HG03342 (cell line): ENCODE measurements at regions not wholly inside any gene's neighbourhood (a gene's known extent, or its start where the extent isn't known, plus 50 kb on each side); places are given as distances from the start of the nearest gene placed in this dataset.
"Not testable (repeated sequence)": the region's sequence is repeated elsewhere in the genome, so short reads cannot be mapped to it uniquely, and the experiment has no call there.

Experiments used
- ATAC-seq: cut with Tn5 transposase; IDR thresholded peaks from one replicate; pipeline ENCODE4 v1.9.1; 2021; ENCODE audit warnings: mild to moderate bottlenecking, moderate library complexity; ENCODE audit not compliant: unreplicated experiment

- no peak for ATAC-seq
Observed at GRCh38 chr13:87302034-87302433, 369.1 kb upstream of the SLITRK5 start.

- ATAC-seq = no peak
Observed at GRCh38 chr13:87302931-87303330, 368.2 kb upstream of the SLITRK5 start.

GRCh38 chr13:87311165-87311564 is 360.0 kb upstream of the SLITRK5 start:
- no peak for ATAC-seq

DNA sequence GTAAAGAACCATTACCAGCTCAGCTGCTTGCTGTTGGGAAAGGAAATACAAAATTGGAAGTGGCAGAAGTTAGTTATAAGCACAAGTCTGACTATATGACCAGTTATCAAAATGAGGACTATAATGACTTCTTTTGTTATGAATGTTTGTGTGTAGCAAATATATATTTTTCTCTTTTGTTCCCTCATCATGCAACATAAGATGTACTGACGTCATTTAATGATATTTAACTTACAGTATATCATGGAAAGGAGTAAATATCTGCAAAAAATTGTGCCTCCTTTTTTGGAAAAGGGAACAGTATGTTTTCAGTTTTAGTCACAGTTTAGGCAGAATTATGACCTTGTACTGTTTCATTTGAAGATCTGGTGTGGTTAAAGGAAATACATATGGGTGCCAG is 356.3 kb upstream of the SLITRK5 start:
- ATAC-seq = no peak

GRCh38 chr13:87322386-87322785 is 348.8 kb upstream of the SLITRK5 start:
- no peak for ATAC-seq

GRCh38 chr13:87324558-87324957 is 346.6 kb upstream of the SLITRK5 start:
- no peak for ATAC-seq

- ATAC-seq = no peak
Observed at GRCh38 chr13:87331178-87331577, 340.0 kb upstream of the SLITRK5 start.

DNA sequence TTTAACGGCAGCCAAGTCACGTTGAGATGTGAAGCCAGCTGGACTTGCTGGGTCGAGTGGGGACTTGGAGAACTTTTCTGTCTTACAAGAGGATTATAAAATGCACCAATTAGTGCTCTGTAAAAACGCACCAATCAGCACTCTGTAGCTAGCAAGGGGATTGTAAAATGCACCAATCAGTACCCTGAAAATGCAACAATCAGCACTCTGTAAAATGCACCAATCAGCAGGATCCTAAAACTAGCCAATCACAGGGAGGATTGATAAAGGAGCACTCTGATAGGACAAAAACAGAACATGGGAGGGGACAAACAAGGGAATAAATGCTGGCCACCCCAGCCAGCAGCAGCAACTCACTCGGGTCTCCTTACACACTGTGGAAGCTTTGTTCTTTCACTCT is 337.6 kb upstream of the SLITRK5 start:
- no peak for ATAC-seq

DNA sequence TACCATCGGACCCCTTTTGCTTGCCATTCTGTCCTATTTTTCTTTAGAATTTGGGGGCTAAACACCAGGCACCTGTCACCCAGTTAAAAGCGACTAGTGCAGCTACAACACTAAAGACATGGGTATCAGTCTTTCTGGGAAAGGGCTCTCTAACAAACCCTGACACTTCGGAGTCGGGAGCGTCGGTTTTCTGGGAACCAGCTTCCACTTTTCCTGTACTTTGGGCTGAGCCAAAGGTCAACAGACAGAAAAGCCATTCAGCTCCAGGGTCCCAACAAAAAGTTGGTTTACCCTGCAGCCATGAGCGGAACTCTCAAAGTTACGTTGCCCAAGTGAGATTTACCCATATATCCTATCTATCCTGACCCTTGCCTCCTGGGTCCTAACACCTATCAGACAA is 337.0 kb upstream of the SLITRK5 start:
- ATAC-seq = no peak

DNA sequence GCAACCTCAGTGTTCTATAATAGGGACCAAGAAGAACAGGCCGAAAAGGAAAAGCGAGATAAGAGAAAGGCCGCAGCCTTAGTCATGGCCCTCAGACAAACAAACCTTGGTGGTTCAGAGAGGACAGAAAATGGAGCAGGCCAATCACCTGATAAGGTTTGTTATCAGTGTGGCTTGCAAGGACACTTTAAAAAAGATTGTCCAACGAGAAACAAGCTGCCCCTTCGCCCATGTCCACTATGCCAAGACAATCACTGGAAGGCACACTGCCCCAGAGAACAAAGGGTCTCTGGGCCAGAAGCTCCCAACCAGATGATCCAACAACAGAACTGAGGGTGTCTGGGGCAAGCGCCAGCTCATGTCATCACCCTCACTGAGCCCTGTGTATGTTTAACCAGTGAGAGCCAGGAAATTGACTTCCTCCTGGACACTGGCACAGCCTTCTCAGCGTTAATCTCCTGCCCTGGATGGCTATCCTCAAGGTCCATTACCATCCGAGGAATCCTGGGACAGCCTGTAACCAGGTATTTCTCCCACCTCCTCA is 334.8 kb upstream of the SLITRK5 start:
- ATAC-seq = not testable (repeated sequence)

GRCh38 chr13:87344176-87344575 is 327.0 kb upstream of the SLITRK5 start:
- ATAC-seq = no peak

DNA sequence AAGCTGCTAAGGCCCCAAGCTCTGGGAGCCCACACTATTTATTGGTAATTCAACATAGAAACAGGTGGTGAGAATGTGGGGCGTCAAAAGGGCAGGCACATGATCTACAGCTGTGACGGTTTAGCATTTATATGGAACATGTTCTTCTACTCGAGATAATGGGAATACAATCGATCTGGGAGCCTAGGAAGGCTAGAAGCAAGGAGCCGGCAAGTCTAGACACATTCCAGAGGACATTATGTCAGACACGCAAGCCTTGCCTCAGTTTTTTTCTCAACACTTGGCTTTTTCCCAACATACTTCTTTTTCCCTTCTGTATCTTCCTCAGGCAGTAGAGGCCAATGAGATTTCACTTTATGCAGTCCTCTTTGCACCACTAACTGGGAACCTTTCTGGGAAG is 315.7 kb upstream of the SLITRK5 start:
- no peak for ATAC-seq

DNA sequence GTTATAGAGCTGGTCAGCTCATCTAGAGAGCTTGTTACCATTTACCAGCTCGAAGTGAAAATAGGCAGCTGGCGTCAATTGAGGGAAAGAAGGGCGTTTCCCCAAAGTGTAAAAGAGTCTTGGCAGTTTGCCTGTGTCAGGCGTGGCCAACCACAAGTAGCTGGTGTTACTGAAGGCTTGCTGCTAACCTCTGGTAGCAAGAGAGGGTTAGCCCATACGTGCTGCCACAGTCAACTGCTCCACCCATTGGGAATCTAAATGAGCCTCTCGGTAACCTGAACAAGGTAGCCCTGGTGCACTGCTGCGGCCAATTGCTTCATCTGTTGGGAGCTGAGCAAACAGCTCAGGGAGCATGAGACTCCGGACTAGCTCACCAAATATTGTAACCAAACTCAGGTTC is 314.9 kb upstream of the SLITRK5 start:
- ATAC-seq = no peak

DNA sequence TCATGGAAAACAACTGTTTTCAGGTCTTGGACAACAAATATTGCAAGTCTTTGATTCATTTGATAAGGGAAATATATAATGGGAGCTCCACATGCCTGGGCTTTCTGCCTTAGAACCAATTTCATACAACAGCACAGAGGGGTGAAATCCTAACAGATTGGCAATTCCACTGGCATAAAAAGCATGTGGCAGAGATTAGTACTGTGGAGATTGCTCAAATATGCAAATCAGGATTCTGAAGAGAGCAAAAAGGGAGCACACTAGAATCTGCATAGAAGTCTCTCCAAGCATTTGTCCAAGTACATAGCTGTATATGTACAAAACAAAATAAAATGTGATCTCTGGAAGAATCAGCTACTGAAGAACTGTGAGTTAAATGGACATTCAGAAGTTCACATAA is 312.9 kb upstream of the SLITRK5 start:
- ATAC-seq = no peak

GRCh38 chr13:87361216-87361615 is 310.0 kb upstream of the SLITRK5 start:
- ATAC-seq = no peak

GRCh38 chr13:87368639-87369038 is 302.5 kb upstream of the SLITRK5 start:
- no peak for ATAC-seq

GRCh38 chr13:87376081-87376480 is 295.1 kb upstream of the SLITRK5 start:
- ATAC-seq = no peak

- no peak for ATAC-seq
Observed at GRCh38 chr13:87384099-87384498, 287.1 kb upstream of the SLITRK5 start.

GRCh38 chr13:87393358-87393757 is 277.8 kb upstream of the SLITRK5 start:
- ATAC-seq = no peak

DNA sequence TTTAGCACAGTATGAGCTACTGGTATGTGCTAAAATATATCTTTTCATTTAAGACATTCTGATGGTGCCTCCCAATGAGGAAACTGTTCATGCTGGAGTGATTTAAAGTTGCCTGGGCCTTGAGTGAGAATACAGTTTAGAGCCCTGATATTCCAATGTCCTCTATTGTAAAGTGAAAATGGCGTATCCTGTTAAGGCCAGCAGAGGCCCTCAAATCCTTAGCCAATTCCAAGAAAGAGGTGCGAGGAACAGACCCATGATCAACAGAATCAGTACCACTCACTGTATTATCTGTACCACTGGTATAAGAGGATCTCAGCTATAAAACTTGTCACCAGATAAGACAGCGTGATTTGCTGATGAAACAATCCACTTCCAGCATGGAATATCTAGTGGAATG is 273.1 kb upstream of the SLITRK5 start:
- no peak for ATAC-seq

- no peak for ATAC-seq
Observed at GRCh38 chr13:87403748-87404432, 267.3 kb upstream of the SLITRK5 start.

GRCh38 chr13:87426742-87427141 is 244.4 kb upstream of the SLITRK5 start:
- ATAC-seq = no peak

DNA sequence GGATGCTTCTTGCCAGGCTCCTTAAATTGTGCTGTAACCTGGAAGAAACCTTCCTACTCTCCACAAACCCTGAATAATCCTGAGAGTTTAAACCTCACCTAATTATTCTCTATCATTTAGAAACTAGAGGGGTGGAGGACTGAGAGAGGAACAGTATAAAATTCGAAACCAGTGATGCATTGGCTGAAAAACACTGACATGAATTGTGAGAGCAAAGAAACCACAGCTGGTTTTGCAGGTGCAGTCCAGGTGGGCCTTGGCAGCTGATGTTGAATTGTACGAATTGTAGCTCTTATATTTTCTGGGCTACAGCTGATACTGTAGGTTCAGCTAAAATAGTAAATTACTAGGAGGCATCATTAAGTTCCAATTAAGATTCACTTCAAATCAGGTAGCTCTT is 227.0 kb upstream of the SLITRK5 start:
- no peak for ATAC-seq
